ENCODE measurements at regions not wholly inside any gene's neighbourhood (a gene's known extent, or its start where the extent isn't known, plus 50 kb on each side); places are given as distances from the start of the nearest gene placed in this dataset.
A peak's percentile ranks its signal among the peaks of the same experiment; 100 is the strongest.

DNA sequence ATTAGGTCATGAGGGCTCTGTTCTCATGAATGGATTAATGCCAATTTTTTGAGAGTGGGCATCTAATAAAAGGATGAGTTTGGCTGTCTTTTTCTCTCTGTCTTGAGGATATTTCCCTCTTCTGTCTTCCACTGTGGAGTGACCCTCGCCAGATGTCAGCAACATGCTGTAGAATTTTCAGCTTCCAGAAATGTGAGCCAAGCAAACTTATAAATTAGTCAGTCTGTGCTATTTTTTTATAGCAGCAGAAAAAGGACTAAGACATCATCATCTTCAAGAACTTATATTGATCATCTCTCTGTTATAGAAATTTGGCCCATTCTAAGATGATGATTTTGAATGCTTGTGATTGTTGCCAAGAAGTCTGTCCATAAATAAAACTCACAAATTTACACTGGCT is 431.4 kb downstream of the FGF9 start:
- no peak for DNase-seq

DNA sequence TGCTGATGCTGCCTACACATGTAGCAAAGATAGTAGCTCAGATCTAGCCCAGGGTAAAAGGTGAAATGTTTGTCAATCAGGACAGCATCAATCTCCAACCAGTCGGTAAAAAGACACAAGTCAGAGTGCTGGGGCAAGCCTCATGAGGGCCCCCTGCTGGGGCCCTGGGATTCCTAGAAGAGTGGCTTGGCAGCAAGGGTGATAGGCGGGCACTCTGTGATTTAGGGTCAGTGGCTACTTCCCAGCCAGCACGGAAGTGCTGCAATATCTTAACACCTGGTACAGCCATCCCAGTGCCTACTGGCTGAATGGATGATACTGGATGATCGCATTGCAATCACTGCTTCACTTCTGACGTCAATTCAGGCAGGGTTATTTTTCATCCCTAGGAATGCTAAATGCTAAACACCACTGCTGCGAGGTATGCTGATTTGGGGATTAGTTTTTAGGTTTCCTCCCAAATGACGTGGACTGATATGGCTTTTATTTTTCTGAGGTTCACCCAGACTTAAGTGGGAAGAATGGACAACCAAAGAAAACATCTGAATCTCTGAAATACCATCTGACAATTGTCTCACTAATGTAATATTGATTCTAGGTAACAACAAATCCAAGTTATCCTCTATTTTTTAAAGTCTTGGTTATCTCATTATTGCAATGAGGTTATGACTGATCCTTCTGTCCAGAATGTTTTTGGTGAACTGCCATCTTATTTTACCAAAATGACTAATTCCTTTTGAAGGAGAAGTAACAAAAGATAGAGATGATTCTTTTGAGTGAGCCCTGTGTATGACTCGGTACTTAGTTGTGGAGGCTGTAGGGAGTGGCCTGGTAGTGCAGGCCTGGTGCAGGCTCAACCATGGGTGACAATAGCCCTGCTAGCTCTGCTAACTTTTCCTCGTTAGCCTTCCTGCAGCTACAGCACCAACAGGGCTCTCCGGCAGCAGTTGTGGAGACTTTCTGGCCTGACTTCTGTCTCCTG is 432.5 kb downstream of the FGF9 start:
- no peak for DNase-seq

DNA sequence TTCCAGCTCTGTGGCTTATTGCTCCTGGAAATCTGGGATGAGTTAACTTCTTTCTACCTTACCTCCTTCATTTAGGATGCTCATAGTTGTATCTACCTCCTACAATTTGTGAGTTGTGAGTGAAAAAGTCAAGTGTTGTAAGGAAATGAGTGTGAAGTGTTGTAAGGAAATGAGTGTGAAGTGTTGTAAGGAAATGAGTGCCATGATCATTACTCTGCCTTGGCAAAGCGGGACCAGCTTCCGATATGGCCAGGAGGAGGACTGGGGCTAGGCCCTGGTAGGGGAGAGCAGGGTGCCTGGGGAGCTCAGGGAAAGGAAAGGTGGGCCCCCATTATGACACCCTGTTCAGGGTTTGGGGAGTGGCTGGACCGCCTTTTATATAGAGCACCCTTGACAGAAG is 435.2 kb downstream of the FGF9 start:
- DNase-seq = no peak

DNA sequence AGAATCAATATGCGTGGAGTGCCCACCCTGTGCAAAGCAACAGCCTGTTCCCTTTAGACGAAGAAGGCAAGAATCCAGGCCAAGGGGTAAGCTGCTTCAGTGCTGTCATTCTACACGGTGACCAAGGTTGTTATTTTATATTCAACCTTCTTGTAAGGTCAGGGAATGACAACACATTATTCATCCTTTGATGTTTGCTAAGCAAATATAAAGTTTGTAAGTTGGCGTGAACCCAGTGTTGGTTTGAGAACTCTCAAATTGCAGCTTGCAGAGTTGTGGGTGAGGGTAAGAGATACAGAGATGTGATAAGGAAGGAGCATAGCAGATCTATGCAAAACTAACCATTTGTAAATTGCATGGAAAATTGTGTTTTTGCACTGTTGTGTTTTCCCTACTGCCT is 436.7 kb downstream of the FGF9 start:
- no peak for DNase-seq

DNA sequence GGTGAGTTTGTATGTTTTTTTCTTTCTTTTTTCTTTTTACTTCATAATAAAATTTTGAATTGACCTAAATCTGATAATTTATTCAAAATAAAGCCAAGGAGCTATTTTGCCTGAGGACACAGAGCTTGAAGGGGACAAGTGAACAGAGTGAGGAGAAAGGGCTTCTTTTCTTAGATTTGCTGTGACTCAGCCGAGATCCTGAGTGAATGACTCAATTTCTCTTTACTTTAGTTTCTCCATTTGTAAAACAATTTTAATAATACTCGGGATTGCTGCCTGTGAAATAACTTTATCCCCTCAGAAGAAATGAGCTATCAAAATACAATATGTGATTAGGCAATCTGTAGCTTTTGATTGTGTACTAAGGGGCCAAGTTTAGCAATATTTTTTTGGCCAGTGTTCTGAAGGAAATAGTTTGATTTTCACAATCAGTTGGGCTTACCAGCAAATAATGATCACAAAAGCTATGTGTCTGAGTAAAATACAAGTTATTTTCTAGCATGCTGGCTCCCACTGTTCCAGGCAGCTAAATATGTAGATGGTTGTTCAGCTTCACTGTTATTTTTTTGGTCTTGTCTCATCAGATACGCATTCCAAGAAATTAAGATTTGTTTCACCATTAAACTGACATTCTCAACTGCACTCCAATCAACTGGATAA is 437.5 kb downstream of the FGF9 start:
- DNase-seq = no peak

DNA sequence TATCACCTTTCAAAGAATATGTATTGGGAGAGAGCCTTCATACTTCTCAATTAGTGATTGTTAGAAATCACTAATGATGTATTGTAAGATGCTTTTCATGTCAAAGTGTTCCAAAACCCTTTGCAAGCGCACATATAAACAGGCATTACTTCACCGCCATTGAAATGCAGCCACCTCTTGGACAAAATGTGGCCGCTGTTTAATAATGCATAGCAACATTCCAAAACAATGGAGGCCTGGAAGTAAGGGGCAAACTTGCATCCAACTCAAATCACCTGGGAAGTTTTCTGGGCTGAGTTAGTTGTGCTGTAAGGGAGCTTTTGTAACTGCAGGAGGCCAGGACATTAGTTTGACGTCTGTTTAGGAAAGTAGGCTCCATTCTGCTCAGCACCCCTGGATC is 438.1 kb downstream of the FGF9 start:
- no peak for DNase-seq

DNA sequence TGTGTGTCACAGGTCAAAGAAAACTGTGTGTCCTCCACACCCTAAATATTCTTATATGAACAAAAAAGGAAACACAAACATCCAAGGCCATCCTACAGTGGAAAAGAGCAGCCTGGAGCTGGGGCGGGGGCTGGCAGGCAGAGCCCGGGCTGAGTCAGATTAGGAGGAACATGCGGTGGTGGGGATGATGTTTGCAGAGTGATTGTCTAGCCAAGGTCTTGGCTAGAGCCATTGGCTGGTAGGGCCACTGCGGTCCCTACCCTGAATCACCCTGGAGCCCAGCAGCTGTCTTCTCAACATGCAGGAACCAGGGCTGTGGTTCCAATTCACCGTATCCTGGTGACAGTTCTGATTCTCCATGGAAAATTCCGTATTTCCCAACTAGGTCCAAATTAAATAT is 439.5 kb downstream of the FGF9 start:
- no peak for DNase-seq

DNA sequence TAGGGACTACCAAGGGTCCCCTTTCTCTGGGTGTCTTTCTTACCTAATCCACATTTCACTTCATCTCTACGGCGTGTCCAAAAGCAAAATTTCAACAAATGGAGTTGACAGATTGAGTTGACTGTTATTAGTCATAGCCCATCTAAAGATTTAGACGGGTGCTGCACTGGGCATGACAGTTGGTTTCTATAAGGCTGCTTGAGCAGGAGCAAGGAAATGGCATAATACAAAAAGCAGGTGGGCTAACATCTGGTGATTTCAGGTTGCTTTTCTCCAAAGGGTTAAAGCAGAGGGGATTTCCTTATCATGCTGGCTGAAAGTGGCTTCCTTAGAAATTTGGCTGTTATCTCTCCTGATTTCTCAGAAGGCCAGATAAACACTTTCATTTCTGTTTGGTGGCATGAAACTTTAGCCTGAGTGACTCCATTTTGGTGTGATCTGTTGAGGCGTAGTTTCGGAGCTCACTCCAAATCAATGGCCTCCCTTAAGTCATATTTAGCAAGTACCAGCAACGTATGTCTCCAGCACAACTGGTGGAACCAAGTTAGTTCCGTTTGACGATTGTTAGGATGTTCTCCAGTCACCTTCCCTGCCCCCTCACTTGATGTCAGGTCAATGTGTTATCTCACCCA is 440.4 kb downstream of the FGF9 start:
- DNase-seq = no peak

DNA sequence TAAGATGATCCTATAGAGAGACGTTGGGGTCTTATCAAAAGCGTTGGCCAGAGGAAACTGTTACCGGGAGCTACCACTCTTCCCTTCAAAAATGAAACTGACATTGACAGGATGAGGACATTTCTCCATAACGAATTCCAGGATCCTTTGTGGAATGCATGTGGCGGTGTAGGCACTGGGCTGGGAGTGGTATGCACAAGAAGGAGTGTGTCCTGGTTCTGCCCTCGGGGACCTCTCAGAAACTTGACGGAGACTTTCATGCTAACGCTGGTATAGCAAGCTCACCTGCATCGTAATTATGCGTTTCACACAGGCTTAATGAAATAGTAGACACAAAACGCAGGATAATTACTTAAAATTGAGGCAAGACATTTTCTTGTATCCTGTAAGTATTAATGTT is 441.1 kb downstream of the FGF9 start:
- no peak for DNase-seq

DNA sequence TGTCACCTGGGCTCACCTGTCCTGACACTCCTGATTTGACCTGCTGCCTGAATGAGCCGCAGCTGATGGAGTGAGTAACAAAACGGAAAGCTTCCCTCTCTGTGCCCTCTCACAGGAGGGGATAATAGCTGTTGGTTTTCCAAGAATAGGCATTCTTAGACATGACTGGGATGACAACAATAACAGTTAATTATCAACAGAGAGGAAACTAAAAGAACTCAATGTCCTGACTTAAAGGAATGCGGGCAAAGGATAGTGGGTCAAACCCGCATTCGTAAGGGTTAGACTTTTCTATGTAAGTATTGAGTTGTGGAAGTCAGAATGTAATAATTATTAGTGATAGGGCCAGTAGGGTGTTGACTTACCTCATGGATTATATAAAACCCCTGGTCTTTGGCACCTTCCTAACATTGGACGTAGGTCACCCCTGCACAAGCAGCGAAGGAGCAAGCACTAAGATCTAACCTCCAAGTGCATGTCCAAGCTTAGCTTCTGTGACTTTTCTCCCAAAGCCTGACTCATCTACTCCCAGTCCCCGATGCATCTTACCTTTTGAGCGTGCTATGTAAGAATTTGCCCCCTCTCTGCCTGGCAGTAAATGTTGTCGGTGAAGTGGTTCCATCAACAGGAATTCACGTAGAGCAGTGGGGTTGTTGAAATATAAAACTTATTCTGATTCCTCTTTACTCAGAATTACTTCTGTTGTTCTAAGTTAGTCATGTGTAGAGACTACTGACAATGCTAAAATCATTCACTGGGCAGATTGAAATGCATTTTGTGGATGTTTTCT is 442.3 kb downstream of the FGF9 start:
- no peak for DNase-seq

DNA sequence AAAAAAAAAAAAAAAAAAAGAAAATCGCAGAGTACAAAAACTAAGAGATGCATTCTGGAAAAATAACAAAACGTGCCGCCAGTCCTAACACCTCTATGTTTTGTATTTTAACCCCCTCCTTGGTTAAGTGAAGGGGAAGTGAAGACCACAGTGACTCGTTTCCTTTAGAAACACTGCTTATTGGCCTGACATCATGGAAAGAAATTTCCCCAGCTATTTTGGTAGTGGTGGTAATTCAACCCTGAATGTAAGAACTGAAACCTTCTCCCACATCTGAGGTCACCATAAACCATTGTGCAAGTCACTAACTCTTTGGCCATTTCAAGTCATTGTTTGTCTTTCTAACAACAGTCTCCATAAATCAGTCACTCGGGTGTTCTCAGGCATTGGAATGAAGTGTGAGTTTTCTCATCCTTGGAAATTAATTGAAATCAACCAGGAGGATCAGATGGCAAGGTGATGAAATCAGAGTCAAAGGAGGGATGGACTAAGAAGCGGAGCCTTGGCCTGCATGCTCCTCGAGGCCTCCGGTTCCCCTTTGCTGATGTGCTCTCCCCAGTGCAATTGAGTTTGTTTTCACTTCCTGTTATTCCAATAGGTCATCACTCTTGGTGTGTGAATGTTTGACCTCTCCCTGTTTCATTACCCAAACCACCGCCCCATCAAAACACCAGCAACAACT is 443.9 kb downstream of the FGF9 start:
- DNase-seq = peak; percentile 77

DNA sequence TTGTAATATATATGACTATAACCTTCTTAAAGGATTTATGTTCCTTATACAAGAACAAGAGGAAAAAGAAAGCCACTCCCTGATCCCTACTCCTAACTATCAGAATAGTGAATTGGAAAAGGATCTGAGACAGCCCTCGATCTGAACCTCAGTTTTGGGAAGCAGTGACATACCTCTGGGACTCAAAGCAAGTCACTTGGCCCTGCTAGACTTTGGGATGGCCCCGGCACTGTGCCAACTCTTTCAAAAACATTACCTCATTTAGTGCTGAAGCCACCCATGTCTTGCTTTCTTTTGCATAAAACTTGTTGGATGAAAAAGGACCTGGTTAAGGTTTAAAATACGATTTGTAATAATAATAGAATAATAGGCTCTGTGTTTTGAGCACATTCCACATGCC is 447.3 kb downstream of the FGF9 start:
- DNase-seq = no peak

DNA sequence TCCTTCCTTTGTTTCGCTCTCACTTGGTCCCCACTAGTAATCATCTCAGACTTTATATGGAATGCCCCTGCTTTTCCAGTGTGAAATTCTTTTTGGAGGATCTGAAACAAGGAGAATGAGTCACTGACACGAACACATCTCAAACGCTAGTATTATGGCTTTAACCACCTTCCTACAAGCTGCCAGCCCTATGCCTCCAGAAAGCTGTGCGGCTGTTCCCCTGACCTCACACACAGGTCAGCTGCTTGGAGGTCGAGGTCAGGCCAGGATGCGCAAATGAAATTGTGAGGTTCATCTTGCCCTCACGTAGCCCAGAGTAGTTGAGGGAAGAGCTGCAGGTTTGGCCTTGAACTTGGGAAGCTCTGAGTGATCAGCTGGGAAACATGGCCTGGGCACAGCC is 449.8 kb downstream of the FGF9 start:
- no peak for DNase-seq

DNA sequence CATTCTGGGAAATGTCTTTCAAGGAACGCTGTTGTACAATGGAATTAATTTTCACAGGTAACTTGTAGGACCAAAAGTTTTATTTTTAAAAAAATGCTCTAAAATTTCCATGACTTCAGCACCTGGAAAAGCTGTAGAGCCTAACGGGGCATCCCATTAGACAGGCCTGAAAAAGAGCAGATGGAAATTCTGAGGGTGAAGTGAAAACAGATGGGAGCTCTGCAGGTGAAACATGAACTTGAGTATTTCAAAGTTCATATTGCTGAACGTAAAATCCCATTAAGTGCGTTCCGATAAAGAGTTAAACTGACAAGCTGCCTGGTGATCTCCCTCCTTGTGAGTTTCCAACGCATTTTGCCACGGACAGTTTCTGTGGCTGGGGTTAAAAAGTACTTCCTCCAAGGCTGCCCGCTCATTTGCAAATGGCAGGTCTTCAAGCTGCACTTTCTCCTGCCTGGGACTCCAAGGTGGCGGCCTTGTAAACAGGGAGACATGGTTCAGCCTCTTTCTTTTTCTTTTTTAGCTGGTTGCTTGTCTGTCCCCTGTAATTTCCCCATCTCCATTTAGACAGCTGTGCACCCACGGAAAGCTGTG is 450.4 kb downstream of the FGF9 start:
- DNase-seq = no peak

DNA sequence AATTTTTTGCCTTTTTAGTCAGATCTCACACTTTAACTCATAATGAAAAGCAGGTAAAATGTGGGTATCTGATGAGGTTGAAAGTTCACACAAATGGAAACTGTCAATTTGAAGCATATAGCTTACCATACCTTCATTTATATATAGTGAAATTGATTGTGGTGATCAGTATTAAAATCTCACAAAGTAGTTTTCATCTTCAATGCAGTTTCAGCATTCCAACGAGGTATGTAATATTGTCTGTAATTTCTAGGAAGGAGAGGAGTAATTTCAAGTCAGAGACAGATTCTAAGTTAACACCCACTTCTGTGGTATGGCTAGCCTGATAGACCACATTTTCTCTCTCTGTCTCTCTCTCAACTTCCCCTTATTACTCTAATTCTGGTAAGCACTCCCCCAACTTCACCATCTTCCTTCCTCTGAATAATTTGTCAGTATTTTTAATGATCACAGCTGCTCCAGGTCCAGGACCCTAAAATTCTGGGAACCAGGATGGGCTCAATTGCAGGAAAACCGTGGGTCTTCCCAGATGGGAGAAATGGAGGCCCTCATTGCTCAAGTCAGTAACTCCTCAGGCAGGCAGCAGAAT is 455.7 kb downstream of the FGF9 start:
- peak; percentile 67 for DNase-seq

DNA sequence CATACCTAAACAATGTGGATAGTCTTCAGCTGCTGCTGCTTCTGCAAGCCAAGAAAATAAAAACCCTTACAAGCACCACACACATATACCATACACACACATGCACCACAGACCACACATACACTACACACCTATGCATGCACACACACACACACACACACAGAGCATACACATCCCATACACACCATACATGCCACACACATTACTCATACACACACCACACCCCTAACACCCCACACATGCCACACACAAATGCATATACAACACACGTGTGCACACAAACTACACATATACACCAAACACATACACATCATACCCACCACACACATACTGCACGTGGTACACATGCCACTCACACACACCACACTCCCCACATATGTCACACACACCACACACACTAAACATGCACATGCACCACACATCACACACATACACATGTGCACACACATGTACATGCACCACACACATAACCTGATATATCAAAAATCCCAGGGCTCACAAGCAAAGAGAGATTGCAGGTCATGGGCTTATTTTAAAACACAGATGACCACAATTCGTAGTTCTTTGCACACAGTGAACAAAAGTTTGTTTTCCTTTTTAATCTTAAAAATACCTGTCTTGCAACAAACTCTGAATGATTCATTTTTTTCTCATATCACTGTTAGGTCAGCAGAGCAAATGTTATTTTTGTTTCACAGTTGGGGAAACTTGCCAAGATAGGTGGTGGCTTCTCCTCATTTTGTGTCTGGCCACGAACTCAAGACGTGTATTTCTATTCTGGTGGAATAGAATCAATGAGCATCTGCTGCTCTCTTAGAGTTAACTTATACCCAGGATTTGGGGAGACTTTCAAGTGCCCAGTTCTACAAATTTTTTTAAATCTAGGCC is 456.6 kb downstream of the FGF9 start:
- DNase-seq = no peak

DNA sequence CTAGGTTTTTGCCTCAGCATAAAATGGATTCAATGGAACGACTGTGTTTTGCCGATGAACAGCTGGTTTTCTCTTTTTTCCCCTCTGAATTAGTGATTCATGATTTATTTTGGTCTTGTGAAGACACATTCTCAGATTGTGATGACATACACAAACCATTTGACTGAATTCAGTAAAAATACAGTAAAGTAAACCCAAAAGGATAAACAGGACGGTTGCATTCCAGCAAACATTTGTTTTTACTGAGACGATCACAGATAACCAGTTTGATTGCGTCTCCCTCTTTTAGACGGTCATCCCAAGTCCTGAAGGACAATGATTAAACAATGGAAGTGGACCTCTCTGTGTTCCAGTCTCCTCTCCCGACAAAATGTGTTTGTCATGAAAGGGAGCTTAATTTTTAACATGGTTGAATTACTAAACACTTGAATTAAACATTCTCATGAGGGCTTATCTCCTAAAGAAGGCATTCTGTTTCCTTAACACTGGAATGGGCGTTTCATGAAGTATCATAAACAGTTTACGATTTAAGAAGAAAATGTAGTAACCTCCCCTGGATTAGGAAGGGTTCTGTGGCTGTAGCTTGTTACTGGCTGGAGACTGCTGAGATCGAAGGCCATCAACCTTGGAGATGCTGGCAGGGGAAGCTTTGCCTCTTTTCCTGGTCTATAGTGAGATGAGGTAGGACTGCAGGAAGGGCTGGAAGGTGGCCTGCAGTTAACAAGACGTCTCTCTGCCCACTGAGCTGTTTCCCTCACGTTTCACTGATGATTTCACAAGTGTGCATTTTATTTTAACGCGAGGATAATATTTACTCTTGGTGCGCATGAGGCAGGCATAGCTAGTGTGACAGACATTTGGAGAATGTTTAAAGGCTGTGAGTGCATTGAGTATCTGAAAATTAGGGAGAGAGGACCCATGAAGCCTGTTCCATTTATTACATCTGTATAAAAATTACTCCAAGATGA is 457.9 kb downstream of the FGF9 start:
- DNase-seq = no peak

DNA sequence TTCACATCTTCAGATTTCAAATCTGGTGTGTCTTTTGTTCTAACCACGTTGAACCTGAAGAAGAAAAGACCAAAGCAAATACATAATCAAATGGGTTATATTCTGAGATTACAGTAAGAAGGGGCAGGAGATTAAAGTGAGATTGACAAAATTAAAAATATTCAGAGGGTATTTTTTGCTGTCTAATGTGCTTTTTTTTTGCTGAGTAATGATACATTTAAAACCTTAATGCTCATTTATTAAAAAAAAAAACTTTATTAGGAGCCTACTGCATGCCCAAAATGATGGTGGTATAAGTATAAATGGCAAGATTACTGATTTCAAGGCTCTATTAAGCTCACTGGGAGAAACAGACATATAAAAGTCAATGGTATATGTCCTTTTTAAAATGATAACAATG is 459.4 kb downstream of the FGF9 start:
- no peak for DNase-seq

DNA sequence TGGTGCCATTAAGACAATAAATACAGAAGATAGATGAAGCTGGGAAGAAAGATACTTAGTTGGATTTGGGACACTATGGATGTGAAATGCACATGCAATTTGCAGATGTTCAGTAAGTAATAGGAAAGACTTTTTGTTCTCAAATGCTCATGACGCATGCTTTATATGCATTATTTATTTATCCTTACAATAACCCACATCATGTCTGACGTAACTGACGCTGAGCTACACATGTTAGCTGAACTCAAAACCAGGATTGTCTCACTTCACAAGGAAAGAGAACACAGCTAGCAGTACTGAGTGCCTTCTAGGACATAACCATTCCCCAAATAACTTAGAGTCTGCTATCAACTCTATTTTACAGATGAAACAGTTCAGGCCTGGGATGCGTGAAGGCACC is 463.4 kb downstream of the FGF9 start:
- no peak for DNase-seq
